Fibroblast of skin of scalp (primary cell): ENCODE measurements at regions not wholly inside any gene's neighbourhood (a gene's known extent, or its start where the extent isn't known, plus 50 kb on each side); places are given as distances from the start of the nearest gene placed in this dataset.
"Not testable (repeated sequence)": the region's sequence is repeated elsewhere in the genome, so short reads cannot be mapped to it uniquely, and the experiment has no call there.

Experiments used
- DNase-seq: peaks from one replicate; pipeline ENCODE4 v3.0.0-alpha.2; 2013

- DNase-seq: not testable (repeated sequence)
Observed at GRCh38 chr9:66152406-66152805, 415.5 kb downstream of the FOXD4L4 start.

- DNase-seq: peak; percentile 51
Observed at GRCh38 chr9:66153021-66153725, 416.2 kb downstream of the FOXD4L4 start.

GRCh38 chr9:66153971-66154691 lies 417.2 kb downstream of the FOXD4L4 start:
- DNase-seq: not testable (repeated sequence)

- not testable (repeated sequence) for DNase-seq
Observed at GRCh38 chr9:66182316-66182715, 445.4 kb downstream of the FOXD4L4 start.

GRCh38 chr9:66183648-66184047 lies 446.7 kb downstream of the FOXD4L4 start:
- not testable (repeated sequence) for DNase-seq

- DNase-seq: not testable (repeated sequence)
Observed at GRCh38 chr9:66197199-66197598, 460.3 kb downstream of the FOXD4L4 start.

- DNase-seq: not testable (repeated sequence)
Observed at GRCh38 chr9:66198421-66198820, 461.5 kb downstream of the FOXD4L4 start.

GRCh38 chr9:66206617-66207016 lies 469.7 kb downstream of the FOXD4L4 start:
- DNase-seq: not testable (repeated sequence)

- DNase-seq: not testable (repeated sequence)
Observed at GRCh38 chr9:66207914-66208313, 471.0 kb downstream of the FOXD4L4 start.

- DNase-seq: not testable (repeated sequence)
Observed at GRCh38 chr9:66244763-66245162, 507.8 kb downstream of the FOXD4L4 start.

GRCh38 chr9:66245481-66245880 lies 508.5 kb downstream of the FOXD4L4 start:
- not testable (repeated sequence) for DNase-seq

- DNase-seq: not testable (repeated sequence)
Observed at GRCh38 chr9:66257581-66257980, 520.6 kb downstream of the FOXD4L4 start.

- DNase-seq: not testable (repeated sequence)
Observed at GRCh38 chr9:66261576-66261975, 524.6 kb downstream of the FOXD4L4 start.

- not testable (repeated sequence) for DNase-seq
Observed at GRCh38 chr9:66263621-66264020, 526.7 kb downstream of the FOXD4L4 start.

GRCh38 chr9:66264786-66265185 lies 527.8 kb downstream of the FOXD4L4 start:
- not testable (repeated sequence) for DNase-seq

GRCh38 chr9:66266202-66266601 lies 529.3 kb downstream of the FOXD4L4 start:
- not testable (repeated sequence) for DNase-seq

- DNase-seq: not testable (repeated sequence)
Observed at GRCh38 chr9:66266856-66267430, 530.0 kb downstream of the FOXD4L4 start.

- DNase-seq: not testable (repeated sequence)
Observed at GRCh38 chr9:66267684-66268083, 530.7 kb downstream of the FOXD4L4 start.

- not testable (repeated sequence) for DNase-seq
Observed at GRCh38 chr9:66269024-66269423, 532.1 kb downstream of the FOXD4L4 start.

GRCh38 chr9:66269783-66270182 lies 532.8 kb downstream of the FOXD4L4 start:
- not testable (repeated sequence) for DNase-seq

GRCh38 chr9:66278809-66279208 lies 541.9 kb downstream of the FOXD4L4 start:
- not testable (repeated sequence) for DNase-seq
